ENCODE measurements at regions not wholly inside any gene's neighbourhood (a gene's known extent, or its start where the extent isn't known, plus 50 kb on each side); places are given as distances from the start of the nearest gene placed in this dataset.

DNA sequence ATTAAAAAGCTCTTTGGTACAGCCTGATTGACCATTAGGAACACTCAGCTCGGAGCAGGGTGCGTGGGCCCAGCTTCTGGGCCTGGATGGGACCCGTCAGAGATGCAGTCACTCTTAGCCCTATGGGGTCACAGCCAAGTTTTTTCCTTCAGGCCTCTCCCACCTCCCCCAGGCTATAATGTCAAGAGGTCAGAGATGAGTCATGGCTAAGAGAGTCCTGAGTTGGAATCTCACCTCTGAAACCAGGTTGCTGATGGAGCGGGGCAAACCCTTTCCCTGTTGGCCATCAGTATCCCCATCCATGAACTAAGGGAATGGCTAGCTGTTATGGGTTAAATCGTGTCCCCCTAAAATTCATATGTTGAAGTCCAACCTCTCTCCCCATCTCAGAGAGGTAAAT lies 195.9 kb upstream of the POU3F1 start:
- H3K79me2 ChIP-seq (ENCODE audit: control insufficient read depth, insufficient read depth, low read length): no peaks in the 10 kb centered on the region
- H3K9me1 ChIP-seq (replicated peaks; ENCODE audit: control insufficient read depth, extremely low read depth, insufficient read depth, low read length): no peaks in the 10 kb centered on the region
- H3K9ac ChIP-seq (replicated peaks; ENCODE audit: extremely low read depth, insufficient read depth, low read length): no peak overlapping the region
- no peak for FAIRE-seq
- intact Hi-C loops (cut with micrococcal nuclease) (no loop called here), dilution Hi-C loops (cut with MboI; ENCODE audit: extremely low pct_ligation_motif_present, low sequenced_read_pairs) (no loop called here)
- H3K27ac ChIP-seq (ENCODE audit: insufficient read depth, low read depth, low read length): no peak overlapping the region
- ChIA-PET POLR2A (no interaction called here), CTCF (interaction anchor here (0.6 kb wide), 1 partner anchor 485 kb away, joined by 3 read pairs; no protein-coding TSS in a partner anchor)
- H4K20me1 ChIP-seq (replicated peaks; ENCODE audit: control insufficient read depth, extremely low read depth, insufficient read depth, low read length): no peaks in the 10 kb centered on the region
- no peaks in the 10 kb centered on the region for H3K36me3 ChIP-seq (ENCODE audit: control insufficient read depth in 2 of 2, extremely low read depth in 1 of 2, insufficient read depth in 2 of 2, low read length in 2 of 2)
- H3K4me1 ChIP-seq (ENCODE audit: control insufficient read depth, extremely low read depth, insufficient read depth, low read length): peaks cover 10% of the 10 kb centered on the region
- BruUV-seq (replicated peaks): no TSS peak
- H3K4me3 ChIP-seq (replicated peaks in 1 of 3; ENCODE audit: insufficient read depth in 1 of 3, low read depth in 1 of 3, low read length in 3 of 3): no peak overlapping the region
- DNase-seq (ENCODE audit: low read depth, low spot score): no peak
- H3K27me3 ChIP-seq (ENCODE audit: control insufficient read depth in 2 of 2, insufficient read depth in 2 of 2, low read length in 2 of 2): peaks cover 0 to 16% of the 10 kb centered on the region in 2 experiments
- no peak overlapping the region for H2AFZ ChIP-seq (ENCODE audit: low read depth, low read length)
- no peak for TF ChIP-seq POLR2A (IDR thresholded peaks at IDR 0.05; ENCODE audit: low read depth, low read length)
- TF ChIP-seq JUN (IDR thresholded peaks at IDR 0.05; ENCODE audit: borderline replicate concordance, insufficient read depth, insufficient read length, low read depth): no peak
- TF ChIP-seq, protein P1, sequence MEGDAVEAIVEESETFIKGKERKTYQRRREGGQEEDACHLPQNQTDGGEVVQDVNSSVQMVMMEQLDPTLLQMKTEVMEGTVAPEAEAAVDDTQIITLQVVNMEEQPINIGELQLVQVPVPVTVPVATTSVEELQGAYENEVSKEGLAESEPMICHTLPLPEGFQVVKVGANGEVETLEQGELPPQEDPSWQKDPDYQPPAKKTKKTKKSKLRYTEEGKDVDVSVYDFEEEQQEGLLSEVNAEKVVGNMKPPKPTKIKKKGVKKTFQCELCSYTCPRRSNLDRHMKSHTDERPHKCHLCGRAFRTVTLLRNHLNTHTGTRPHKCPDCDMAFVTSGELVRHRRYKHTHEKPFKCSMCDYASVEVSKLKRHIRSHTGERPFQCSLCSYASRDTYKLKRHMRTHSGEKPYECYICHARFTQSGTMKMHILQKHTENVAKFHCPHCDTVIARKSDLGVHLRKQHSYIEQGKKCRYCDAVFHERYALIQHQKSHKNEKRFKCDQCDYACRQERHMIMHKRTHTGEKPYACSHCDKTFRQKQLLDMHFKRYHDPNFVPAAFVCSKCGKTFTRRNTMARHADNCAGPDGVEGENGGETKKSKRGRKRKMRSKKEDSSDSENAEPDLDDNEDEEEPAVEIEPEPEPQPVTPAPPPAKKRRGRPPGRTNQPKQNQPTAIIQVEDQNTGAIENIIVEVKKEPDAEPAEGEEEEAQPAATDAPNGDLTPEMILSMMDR (IDR thresholded peaks at IDR 0.05; ENCODE audit: extremely low read depth in 1 of 2, insufficient read depth in 1 of 2, low read depth in 1 of 2, low read length in 2 of 2): no peak
- TF ChIP-seq GATA2 (IDR thresholded peaks at IDR 0.05; ENCODE audit: insufficient read depth, insufficient read length, low read depth, low read length): no peak
- no peak for TF ChIP-seq MAX (IDR thresholded peaks at IDR 0.05; ENCODE audit: insufficient read depth, insufficient read length)
- TF ChIP-seq POLR2AphosphoS5 (IDR thresholded peaks at IDR 0.05; ENCODE audit: insufficient read depth, low read depth, low read length): no peak
- TF ChIP-seq EZH2 (IDR thresholded peaks at IDR 0.05; ENCODE audit: borderline replicate concordance, low read depth, low read length, severe bottlenecking): no peak
- TF ChIP-seq MYC (IDR thresholded peaks at IDR 0.05; ENCODE audit: low read depth, low read length): no peak
- no peak for TF ChIP-seq FOS (IDR thresholded peaks at IDR 0.05; ENCODE audit: borderline replicate concordance, insufficient read depth, low read length)
- no peaks in the 10 kb centered on the region for H3K9me3 ChIP-seq (replicated peaks; ENCODE audit: control insufficient read depth, insufficient read depth, low read length)
- no peak overlapping the region for H3K4me2 ChIP-seq (ENCODE audit: insufficient read depth, low read length)
